Myocyte (in vitro differentiated cells): ENCODE measurements at regions not wholly inside any gene's neighbourhood (a gene's known extent, or its start where the extent isn't known, plus 50 kb on each side); places are given as distances from the start of the nearest gene placed in this dataset.
A peak's percentile ranks its signal among the peaks of the same experiment; 100 is the strongest.

Source experiments
- DNase-seq: peaks from one replicate; pipeline ENCODE4 v3.0.0-alpha.2; 2012; ENCODE audit warnings: low read depth

- no peak for DNase-seq
These were observed 135.9 kb upstream of the ADAMTSL1 start for GRCh38 chr9:18338042-18338441.

GRCh38 chr9:18343784-18344183 is 130.2 kb upstream of the ADAMTSL1 start:
- DNase-seq, result no peak

- no peak for DNase-seq
These were observed 127.2 kb upstream of the ADAMTSL1 start for GRCh38 chr9:18346745-18347144.

GRCh38 chr9:18347386-18348082 is 126.4 kb upstream of the ADAMTSL1 start:
- DNase-seq, result no peak

GRCh38 chr9:18348083-18348475 is 125.9 kb upstream of the ADAMTSL1 start:
- DNase-seq, result no peak

- no peak for DNase-seq
These were observed 124.4 kb upstream of the ADAMTSL1 start for GRCh38 chr9:18349530-18349929.

- DNase-seq, result no peak
These were observed 123.9 kb upstream of the ADAMTSL1 start for GRCh38 chr9:18350036-18350435.

GRCh38 chr9:18350995-18351595 is 122.9 kb upstream of the ADAMTSL1 start:
- no peak for DNase-seq

- no peak for DNase-seq
These were observed 121.2 kb upstream of the ADAMTSL1 start for GRCh38 chr9:18352711-18353110.

GRCh38 chr9:18353473-18353872 is 120.5 kb upstream of the ADAMTSL1 start:
- no peak for DNase-seq

- no peak for DNase-seq
These were observed 116.6 kb upstream of the ADAMTSL1 start for GRCh38 chr9:18357321-18357720.

- DNase-seq, result no peak
These were observed 115.6 kb upstream of the ADAMTSL1 start for GRCh38 chr9:18358325-18358724.

GRCh38 chr9:18359335-18359734 is 114.6 kb upstream of the ADAMTSL1 start:
- no peak for DNase-seq

GRCh38 chr9:18360005-18360404 is 113.9 kb upstream of the ADAMTSL1 start:
- DNase-seq, result peak; percentile 25

- no peak for DNase-seq
These were observed 112.3 kb upstream of the ADAMTSL1 start for GRCh38 chr9:18361646-18362045.

GRCh38 chr9:18362166-18362565 is 111.8 kb upstream of the ADAMTSL1 start:
- DNase-seq, result no peak

GRCh38 chr9:18362901-18363685 is 110.9 kb upstream of the ADAMTSL1 start:
- DNase-seq, result no peak

- no peak for DNase-seq
These were observed 108.3 kb upstream of the ADAMTSL1 start for GRCh38 chr9:18365651-18366050.

GRCh38 chr9:18366184-18366583 is 107.8 kb upstream of the ADAMTSL1 start:
- DNase-seq, result no peak

- DNase-seq, result no peak
These were observed 105.7 kb upstream of the ADAMTSL1 start for GRCh38 chr9:18368206-18368605.

GRCh38 chr9:18371141-18371540 is 102.8 kb upstream of the ADAMTSL1 start:
- no peak for DNase-seq

- no peak for DNase-seq
These were observed 102.3 kb upstream of the ADAMTSL1 start for GRCh38 chr9:18371621-18372020.
